ENCODE measurements at regions not wholly inside any gene's neighbourhood (a gene's known extent, or its start where the extent isn't known, plus 50 kb on each side); places are given as distances from the start of the nearest gene placed in this dataset.
"Not testable (repeated sequence)": the region's sequence is repeated elsewhere in the genome, so short reads cannot be mapped to it uniquely, and the experiment has no call there.

DNA sequence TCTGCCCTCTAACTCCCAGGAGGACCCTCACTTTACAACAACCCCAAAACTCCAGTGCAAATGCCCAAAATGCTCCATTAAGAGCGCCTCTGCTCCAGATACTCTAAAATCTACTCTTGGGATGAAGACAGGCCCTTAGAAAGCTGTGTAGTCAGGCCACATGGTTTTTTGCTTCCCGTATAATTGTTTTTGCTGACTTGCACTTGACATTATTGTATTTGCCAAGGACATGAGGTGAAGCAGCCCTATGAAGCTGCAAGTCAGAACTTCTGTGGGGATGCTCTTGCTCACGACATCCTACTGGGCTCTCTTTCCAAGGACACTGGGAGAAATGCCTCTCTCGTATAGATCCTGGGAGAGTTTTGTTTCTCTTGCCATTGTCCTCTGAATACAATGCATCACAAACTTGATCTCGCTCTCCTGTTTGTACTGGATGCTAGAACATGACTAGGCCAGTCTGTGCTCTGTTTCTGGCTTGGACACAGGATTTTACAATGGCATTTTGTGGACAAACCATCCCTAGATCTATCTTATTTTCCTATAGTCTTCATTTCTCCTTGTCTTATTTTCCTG is 177.2 kb upstream of the DTNBP1 start:
- no peak for DNase-seq (ENCODE audit: low read depth)

DNA sequence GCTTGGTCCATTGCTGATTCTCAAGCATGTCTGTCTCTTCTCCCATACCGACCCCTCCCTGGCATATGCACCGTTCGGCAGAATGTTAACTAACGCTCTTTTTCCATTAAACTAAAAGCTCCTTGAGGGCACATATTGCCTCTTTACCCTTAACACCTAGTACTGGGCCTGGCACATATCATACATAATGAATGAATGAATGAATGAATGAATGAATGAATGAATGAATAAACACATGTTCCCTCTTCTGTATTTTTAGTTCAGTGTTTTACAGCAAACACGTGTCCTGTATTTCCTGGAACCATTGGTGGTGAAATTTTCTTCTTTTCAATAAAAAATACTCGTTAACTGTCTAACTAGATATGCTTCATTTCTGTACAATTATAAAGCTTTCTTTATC is 174.4 kb upstream of the DTNBP1 start:
- DNase-seq (ENCODE audit: low read depth), result no peak

DNA sequence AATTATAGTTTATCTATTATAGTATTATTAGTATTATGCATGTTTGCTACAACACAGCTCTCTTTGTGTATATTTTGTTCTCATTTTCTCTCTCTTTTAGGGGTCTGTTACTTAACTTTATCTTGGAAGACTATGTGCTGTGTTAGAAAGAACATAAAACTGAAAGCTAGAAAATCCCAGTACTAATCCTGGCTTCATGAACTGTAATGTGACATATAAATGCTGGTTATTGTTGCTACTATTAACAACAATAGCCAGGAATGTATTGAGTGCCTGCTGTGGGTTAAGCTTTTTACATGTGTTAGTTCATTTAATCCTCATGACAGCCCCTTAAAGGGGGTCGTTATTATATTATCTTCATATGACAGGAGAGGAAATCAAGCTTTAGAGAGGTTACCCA is 170.0 kb upstream of the DTNBP1 start:
- DNase-seq (ENCODE audit: low read depth), result no peak

DNA sequence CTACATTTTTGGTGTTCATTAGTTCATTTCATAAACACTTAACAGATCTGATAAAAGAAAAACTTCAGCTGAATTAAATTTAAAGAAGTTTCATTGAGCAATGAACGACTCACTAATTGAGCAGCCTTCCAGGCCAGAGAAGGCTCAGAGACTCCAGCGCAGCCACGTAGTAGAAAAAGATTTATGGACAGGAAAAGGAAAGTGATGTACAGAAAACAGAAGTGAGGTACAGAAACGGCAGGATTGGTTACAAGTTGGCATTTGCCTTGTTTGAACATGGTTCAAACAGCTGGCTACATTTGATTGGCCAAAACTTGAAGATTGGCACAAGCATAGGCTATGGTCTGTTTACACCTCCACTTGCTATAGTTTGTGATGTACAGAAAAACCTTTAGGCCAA is 166.3 kb upstream of the DTNBP1 start:
- DNase-seq (ENCODE audit: low read depth), result no peak

DNA sequence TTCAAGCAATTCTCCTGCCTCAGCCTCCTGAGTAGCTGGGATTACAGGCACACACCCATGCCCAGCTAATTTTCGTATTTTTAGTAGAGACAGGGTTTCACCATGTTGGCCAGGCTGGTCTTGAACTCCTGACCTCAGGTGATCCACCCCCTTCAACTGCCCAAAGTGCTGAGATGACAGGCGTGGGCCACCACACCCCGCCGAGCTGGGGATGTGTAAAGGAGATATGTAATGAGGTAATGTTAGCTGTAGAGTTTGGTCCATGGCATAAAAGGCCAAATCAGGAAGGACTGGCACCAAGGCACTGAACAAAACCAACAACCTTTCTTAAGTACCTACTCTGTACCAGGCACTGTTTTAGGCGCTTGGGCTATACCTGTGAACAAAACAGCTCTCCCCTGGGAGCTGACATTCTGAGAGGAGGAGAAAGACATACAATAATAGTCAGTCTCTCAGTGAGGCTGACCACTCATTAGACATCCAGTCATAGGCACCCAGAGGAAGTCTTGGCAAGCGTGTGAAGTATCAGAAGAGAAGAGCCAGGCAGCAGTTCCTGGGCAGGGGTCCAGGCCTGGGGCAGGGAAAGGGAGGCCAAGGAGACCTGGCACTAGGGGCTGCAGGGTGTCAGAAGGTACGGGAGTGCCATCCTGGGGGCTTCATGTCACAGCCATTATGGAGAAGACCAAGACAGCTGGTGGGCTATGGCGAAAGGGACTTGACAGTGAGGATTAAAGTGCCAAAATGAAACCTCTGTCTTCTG is 164.8 kb upstream of the DTNBP1 start:
- DNase-seq (ENCODE audit: low read depth), result no peak

DNA sequence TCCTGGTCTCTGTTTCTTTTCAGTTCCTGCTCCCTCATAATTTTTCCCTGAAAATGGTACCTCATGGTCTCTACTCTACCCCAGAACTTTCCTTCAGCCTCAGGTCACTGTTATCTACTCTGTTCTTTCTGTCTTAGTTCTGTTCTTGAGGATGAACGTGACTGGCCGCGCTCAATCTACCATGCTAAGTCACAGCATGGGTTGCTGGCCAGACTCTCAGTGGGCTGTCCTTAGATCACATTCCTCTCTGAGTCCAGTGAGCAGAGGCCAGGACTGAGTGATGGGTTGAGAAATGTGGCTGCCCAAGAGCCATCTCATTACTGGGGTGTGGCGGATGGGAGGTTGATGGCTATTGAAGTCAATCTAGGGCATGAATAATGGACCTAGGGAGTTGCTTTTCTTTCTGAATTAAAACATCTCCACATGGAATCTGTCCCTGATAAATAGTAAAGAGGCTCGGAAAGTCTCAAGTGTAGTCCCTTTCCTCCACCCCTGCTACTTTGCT is 164.0 kb upstream of the DTNBP1 start:
- DNase-seq (ENCODE audit: low read depth), result no peak

DNA sequence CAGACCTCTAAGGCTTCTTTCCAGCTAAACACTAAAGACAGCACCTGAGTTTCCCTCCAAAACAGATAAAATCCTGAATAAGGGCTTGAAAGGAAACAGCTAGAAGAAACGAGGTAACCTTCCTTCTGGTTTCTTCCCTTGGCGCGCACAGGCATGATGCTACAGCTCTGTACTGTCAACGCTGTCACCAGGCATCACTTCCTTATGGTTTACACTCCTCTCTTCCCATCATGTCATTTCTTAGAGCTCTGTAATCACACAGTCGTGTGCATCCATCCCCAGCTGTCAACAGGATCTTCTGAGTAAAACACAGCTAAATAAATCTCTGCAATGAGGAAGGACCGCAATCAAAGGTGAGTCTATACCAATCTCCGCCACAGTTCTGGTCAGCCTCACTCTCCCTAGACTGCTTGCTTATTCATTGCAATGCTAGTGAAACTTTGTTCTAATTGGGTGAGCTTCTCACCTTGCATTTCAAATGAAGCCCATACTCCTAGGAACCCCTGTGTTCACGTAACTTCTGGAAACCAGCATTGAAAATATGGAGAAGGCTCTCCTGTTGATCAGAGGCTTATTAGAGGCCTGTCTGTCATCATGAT is 162.6 kb upstream of the DTNBP1 start:
- DNase-seq (ENCODE audit: low read depth), result no peak

DNA sequence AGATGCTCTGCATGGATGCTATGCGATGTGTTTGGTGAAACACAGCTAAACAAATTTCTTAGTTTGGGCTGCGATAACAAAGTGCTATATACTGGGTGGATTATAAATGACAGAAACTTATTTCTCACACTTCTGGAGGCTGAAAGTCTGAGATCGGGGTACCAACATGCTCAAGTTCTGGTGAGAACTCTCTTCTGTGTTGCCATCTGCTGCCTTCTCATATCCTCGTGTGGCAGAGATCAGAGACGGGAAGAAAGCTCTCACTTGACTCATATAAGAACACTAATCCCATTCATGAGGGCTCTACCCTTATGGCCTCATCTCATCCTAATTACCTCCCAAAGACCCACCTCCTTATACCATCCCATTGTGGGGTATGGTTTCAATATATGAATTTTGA is 162.0 kb upstream of the DTNBP1 start:
- no peak for DNase-seq (ENCODE audit: low read depth)

- DNase-seq (ENCODE audit: low read depth), result no peak
Observed at GRCh38 chr6:15823838-15824414, 161.1 kb upstream of the DTNBP1 start.

DNA sequence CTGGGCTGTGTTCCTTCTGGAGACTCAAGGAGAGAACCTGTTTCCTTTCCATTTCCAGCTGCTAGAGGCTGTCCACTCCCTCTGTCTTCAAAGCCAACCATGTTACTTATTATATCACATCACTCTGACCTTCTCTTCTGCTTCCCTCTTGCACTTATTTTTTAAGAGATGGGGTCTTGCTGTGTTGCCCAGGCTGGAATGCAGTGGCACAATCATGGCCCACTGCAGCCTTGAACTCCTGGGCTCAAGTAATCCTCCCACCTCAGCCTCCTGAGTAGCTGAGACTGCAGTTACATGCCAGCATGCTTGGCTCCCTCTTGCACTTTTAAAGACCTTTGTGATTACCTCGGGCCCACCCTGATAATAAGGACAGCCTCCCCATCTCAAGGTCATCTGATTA is 160.0 kb upstream of the DTNBP1 start:
- no peak for DNase-seq (ENCODE audit: low read depth)

GRCh38 chr6:15819841-15820240 is 157.0 kb upstream of the DTNBP1 start:
- no peak for DNase-seq (ENCODE audit: low read depth)

GRCh38 chr6:15819226-15819625 is 156.4 kb upstream of the DTNBP1 start:
- no peak for DNase-seq (ENCODE audit: low read depth)

DNA sequence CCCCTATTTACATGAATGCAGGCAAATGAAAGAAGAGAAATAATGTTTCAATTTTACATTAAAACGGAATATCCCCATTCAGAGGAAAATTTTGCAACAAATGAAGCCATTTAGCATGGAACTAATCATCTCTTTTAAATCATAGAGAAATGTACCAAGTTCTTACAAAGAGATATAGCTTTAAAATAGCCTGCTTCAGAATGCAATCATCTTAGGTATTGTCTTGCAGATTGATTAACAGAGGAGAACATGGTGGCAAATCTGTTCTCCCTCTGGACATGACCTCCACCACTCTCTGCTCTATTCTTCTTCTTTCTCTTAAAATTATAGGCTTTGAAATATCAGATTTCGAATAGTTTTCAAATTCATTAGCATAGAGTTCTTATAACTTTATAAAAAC is 155.7 kb upstream of the DTNBP1 start:
- no peak for DNase-seq (ENCODE audit: low read depth)

GRCh38 chr6:15818044-15818443 is 155.2 kb upstream of the DTNBP1 start:
- no peak for DNase-seq (ENCODE audit: low read depth)

DNA sequence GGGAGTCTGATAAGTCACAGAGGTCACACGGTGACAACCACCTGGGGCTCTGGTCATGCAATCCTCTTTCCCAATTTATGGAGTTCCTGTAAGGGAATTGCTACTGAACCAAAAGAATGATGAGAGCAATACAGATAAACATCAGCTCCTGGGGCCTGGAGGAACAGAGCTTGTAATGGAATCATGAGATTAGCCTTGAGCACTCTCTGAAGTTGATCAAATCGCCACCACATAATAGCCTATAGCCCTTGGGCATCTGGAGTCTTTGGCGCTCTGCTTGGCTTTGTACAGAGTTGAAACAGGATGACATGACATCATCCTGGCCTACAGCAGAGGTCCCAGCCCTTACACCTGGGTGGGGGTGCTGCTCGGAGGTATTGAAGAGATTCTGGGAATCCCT is 154.3 kb upstream of the DTNBP1 start:
- DNase-seq (ENCODE audit: low read depth), result no peak

- no peak for DNase-seq (ENCODE audit: low read depth)
Observed at GRCh38 chr6:15816661-15817060, 153.8 kb upstream of the DTNBP1 start.

DNA sequence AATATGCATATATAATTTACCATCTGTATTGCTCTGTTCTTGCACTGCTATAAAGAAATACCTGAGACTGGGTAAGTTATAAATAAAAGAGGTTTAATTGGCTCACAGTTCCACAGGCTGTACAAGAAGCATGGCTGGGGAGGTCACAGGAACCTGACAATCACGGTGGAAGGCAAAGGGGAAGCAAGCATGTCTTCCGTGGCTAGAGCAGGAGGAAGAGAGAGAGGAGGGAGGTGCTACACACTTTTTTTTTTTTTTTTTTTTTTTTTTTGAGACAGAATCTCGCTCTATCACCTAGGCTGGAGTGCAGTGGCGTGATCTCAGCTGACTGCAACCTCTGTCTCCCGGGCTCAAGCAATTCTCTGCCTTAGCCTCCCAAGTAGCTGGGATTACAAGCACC is 150.9 kb upstream of the DTNBP1 start:
- DNase-seq (ENCODE audit: low read depth), result not testable (repeated sequence)

DNA sequence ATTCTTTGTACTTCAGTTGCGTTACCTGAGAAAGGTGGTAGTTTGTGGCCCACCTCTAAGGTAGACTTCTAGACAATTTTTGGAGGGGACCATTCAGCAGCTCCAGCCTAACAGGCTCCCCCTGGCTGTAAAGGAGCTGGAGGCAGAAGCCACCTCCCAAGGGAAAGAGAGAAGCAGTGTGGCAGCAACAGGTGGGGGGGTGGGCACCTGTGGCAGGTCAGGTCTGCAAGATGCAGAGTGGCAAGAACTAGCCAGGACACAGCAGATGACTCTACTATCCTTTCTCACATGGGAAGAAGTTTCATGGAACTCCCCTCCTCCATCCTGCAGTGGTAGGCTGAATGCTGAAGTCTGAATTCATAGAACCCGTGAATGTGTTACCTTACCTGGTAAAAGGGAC is 148.3 kb upstream of the DTNBP1 start:
- DNase-seq (ENCODE audit: low read depth), result no peak

DNA sequence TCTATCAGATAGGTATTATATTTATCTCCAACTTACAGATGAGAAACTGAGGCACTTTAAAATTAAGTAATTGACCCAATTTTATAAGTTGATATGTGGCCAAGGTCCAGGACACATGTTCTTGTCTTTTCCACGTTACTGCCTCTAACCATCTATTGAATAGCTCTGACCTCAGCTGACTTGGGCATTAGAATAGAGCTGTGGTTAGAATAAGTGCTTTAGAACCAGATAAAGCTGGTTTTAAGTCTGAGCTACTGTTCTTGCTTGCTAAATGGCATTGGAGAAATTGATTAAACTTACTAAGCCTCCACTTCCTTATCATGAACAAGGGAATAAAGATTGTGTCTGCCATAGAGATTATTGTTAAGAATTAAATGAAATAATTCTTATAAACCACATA is 147.8 kb upstream of the DTNBP1 start:
- peak; percentile 79 for DNase-seq (ENCODE audit: low read depth)

- DNase-seq (ENCODE audit: low read depth), result no peak
Observed at GRCh38 chr6:15809367-15809766, 146.5 kb upstream of the DTNBP1 start.

GRCh38 chr6:15804164-15805154 is 141.6 kb upstream of the DTNBP1 start:
- DNase-seq (ENCODE audit: low read depth), result peak; percentile 27

DNA sequence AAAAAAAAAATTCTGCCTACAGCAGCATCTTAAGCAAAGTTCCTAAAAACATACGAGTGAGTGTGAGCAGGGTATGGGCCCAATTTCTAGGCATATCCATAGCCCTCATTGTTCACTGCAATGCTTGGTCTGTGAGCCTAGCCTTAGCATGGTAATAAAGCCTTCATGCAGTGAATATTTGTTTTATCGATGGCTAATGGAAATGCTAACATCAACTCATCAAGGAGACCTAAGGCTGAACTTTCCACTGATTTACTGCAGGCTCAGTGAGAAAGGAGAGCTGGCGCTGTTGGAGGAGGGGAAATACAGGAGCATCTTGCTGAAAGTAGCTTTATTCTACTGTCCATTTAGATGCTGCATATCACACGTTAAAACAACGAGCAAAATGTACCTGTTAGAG is 139.6 kb upstream of the DTNBP1 start:
- DNase-seq (ENCODE audit: low read depth), result no peak
